ENCODE measurements at regions not wholly inside any gene's neighbourhood (a gene's known extent, or its start where the extent isn't known, plus 50 kb on each side); places are given as distances from the start of the nearest gene placed in this dataset.

- TF ChIP-seq CTCF (IDR thresholded peaks at IDR 0.05; ENCODE audit: control extremely low read depth in 1 of 3, insufficient read depth in 1 of 3, low read depth in 1 of 3, low read length in 3 of 3) (no peak), KDM5A (IDR thresholded peaks at IDR 0.05; ENCODE audit: low read length) (no peak), YY1 (IDR thresholded peaks at IDR 0.05; ENCODE audit: low read depth, low read length) (no peak), SRF (IDR thresholded peaks at IDR 0.05; ENCODE audit: low read depth, low read length) (no peak), POLR2AphosphoS5 (IDR thresholded peaks at IDR 0.05; ENCODE audit: low read depth, low read length) (no peak), POLR2A (IDR thresholded peaks at IDR 0.05; ENCODE audit: control extremely low read depth in 1 of 2, low read depth in 2 of 2, low read length in 2 of 2) (no peak), GABPA (IDR thresholded peaks at IDR 0.05; ENCODE audit: borderline replicate concordance, insufficient read depth, low read length) (no peak), NRF1 (IDR thresholded peaks at IDR 0.05; ENCODE audit: low read depth, low read length) (no peak), CHD7 (IDR thresholded peaks at IDR 0.05; ENCODE audit: insufficient replicate concordance, low read length) (no peak)
Measured at GRCh38 chr13:44191103-44191502, 182.5 kb upstream of the SERP2 start.
